LNCAP (cell line): ENCODE measurements at regions not wholly inside any gene's neighbourhood (a gene's known extent, or its start where the extent isn't known, plus 50 kb on each side); places are given as distances from the start of the nearest gene placed in this dataset.

Experiments
- TF ChIP-seq, protein P1 (sequence below): fragments of 450-650 bp; IDR thresholded peaks from 2 replicates; pipeline ENCODE4 v1.5.1; 2017; ENCODE audit warnings: mild to moderate bottlenecking

DNA sequence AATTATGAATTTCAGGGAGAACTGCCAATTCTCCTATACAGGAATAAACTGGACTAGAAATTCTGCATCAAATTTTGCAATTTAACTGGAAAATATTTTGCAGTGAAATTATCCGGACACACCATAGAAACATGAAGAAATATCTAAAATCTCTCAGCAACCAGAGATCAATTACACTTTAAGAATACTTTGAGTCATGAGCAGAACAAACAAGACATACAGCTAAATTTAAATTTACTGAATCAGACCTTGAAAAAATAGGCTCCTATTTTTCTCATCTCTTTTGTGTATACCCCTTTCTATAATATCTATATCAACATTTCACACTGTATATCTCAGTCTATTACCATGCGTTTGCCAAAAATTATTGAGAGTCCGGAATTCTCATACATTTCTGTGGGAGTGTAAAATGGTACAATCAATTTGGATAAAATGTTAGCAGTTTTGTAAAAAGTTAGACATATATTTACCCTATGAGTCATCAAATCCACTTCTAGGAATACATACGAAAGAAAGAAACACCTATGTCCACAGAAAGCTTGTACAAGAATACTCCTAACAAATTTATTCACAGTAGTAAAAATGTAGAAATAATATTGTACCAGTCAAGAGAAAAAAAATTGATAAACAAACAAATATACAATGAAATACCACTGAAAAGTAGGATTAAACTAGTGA, 593.1 kb upstream of the NECTIN3 start:
- TF ChIP-seq, protein P1, sequence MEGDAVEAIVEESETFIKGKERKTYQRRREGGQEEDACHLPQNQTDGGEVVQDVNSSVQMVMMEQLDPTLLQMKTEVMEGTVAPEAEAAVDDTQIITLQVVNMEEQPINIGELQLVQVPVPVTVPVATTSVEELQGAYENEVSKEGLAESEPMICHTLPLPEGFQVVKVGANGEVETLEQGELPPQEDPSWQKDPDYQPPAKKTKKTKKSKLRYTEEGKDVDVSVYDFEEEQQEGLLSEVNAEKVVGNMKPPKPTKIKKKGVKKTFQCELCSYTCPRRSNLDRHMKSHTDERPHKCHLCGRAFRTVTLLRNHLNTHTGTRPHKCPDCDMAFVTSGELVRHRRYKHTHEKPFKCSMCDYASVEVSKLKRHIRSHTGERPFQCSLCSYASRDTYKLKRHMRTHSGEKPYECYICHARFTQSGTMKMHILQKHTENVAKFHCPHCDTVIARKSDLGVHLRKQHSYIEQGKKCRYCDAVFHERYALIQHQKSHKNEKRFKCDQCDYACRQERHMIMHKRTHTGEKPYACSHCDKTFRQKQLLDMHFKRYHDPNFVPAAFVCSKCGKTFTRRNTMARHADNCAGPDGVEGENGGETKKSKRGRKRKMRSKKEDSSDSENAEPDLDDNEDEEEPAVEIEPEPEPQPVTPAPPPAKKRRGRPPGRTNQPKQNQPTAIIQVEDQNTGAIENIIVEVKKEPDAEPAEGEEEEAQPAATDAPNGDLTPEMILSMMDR = no peak

DNA sequence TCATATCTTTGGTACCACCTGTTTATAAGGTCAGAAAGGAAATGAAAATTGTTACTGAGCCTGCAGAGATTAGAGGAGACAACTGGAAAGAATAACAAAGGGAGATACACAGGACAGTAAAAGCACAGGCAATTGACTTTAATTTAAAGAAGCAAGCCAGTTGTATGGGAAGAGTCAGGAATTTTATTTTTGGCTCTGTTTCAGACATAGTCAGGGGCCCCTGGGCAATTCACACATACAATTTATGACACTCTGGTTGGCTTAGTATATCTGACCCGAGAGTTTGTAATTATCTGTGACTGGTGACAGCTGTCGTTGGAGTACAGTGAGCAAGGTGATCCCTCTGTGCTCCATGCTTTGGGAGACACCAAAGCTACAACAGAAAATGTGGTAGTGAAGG, 591.9 kb upstream of the NECTIN3 start:
- TF ChIP-seq, protein P1 = no peak

DNA sequence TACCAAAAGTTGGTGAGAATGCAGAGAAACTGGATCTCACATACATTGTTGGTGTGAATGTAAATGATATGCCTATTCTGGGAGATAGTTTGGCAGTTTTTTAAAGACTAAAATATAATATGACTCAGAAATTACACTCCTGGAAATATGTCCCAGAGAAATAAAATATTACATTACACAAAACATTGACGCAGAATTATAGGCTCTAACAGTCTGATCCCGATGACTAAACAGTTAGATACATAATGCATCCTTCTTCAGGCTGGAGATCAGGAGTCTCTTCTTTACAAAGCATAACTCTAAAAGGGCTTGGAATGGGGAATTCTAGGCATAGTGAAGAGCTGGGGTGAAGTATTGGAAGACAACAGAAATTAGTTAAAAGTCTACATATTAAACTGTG, 586.2 kb upstream of the NECTIN3 start:
- TF ChIP-seq, protein P1 = no peak

DNA sequence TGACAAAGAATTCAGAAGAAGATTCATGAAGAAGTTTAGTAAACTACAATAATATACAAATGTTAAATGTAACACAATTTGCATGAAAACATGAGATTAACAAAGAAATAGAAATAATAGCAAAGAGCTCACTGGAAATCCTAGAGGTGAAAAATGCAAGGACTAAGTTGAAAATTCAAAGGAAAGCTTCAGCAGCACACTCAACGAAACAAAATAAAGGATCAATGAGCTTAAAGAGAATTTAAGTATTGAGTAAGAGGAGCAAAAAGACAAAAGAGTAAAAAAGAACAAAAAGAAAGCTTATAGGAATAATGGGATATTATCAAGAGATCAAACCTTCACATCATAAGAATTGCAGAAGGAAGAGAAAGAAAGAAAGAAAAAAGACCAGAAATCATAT, 583.8 kb upstream of the NECTIN3 start:
- TF ChIP-seq, protein P1 = no peak

DNA sequence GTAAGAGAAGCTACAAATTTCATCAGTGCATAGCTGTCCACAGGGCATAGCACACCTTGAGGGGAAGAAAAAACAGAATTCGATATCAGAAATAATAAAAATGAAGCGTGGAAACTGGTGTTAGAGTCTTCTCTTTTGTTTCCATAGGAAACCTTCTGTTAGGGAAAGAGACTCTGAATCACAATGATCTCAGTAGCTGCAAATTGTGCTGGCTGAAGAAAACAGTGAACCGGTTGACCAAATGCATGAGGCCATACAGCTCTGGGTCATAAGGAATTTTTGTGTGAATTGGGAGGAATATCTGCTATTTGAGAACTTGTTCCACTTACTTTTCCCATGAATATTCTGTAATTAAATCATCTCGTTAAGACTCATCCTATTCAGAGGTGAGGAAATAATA, 580.2 kb upstream of the NECTIN3 start:
- TF ChIP-seq, protein P1 = no peak

DNA sequence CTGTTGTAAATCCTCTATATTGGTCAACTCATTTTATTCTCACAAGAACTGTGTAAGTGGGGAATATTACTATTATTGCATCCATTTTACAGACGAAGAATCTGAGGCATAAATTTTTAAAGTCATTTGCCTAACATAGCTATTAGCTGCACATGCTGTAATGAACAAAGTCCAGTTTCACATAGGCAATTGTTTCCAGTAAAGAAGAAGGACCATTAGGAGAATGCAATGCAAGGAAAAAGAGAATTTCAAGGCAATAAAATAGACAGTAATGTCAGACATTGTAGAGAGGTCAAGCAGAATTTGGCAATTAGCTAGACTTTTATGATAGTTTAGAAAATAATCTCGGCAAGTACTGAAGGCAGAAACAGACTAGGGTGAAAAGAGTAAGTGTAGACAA, 578.7 kb upstream of the NECTIN3 start:
- TF ChIP-seq, protein P1 = no peak

DNA sequence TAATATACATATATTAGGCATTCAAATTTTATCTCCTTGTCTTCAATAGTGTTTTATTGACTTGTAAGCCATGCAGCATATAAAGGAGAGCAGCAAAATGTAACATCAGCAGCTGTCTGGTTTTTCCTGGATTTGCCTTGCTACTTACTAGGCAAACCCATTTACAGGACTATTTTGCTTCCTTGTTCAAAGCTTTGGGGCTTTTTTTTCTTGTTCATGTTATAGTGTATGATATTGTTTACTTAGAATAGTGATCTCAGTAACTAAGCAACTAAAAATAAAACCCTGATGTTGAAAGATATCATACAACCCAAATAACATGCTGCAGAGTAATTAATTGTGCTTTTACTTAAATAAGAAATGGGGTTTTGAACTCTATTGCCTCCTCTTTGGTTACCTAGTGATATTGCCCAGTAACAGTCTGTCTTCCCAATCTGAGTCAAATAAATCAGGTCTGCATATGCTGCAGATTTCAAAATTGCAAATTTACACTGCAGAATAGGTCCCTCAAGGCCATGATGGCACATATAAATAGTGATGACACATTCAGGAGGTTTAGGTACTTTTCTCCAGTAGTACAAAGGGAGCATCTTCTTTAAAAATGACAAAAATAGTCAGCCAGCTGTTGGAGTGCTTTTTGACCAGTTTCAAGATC, 578.1 kb upstream of the NECTIN3 start:
- TF ChIP-seq, protein P1 = no peak
